Neuronal stem cell (in vitro differentiated cells): ENCODE measurements at regions not wholly inside any gene's neighbourhood (a gene's known extent, or its start where the extent isn't known, plus 50 kb on each side); places are given as distances from the start of the nearest gene placed in this dataset.

Experiments
- DNase-seq: peaks from one replicate; pipeline ENCODE4 v3.0.0-alpha.2; 2013; ENCODE audit warnings: low spot score
- H2AFZ ChIP-seq: one replicate; pipeline ENCODE4 v1.6.1; 2013; ENCODE audit warnings: mild to moderate bottlenecking, low read length, inconsistent platforms
- H2AK5ac ChIP-seq: 2 replicates; pipeline ENCODE4 v1.6.1; 2013; ENCODE audit warnings: low read depth, mild to moderate bottlenecking, inconsistent platforms, low read length, moderate library complexity, mixed read lengths
- H2BK120ac ChIP-seq: 2 replicates; pipeline ENCODE4 v1.6.1; 2013; ENCODE audit warnings: low read depth, mild to moderate bottlenecking, inconsistent platforms, low read length, moderate library complexity, mixed read lengths
- H2BK12ac ChIP-seq: one replicate; pipeline ENCODE4 v1.6.1; 2013; ENCODE audit warnings: low read length, inconsistent platforms
- H2BK15ac ChIP-seq: 2 replicates; pipeline ENCODE4 v1.6.1; 2013; ENCODE audit warnings: mild to moderate bottlenecking, low read length, inconsistent platforms, mixed read lengths
- H2BK5ac ChIP-seq: one replicate; pipeline ENCODE4 v1.6.1; 2013; ENCODE audit warnings: inconsistent platforms, mild to moderate bottlenecking, low read length, moderate library complexity
- H3K14ac ChIP-seq: one replicate; pipeline ENCODE4 v1.6.1; 2013; ENCODE audit warnings: low read length, inconsistent platforms
- H3K18ac ChIP-seq: 2 replicates; pipeline ENCODE4 v1.6.1; 2013; ENCODE audit warnings: low read length, inconsistent platforms
- H3K23ac ChIP-seq: 2 replicates; pipeline ENCODE4 v1.6.1; 2013; ENCODE audit warnings: low read depth, mild to moderate bottlenecking, mixed read lengths, low read length, inconsistent platforms; ENCODE audit not compliant: poor library complexity
- H3K27ac ChIP-seq: replicated peaks from 3 replicates; pipeline ENCODE4 v1.5.1; 2013; ENCODE audit warnings: low read length, inconsistent platforms
- H3K27me3 ChIP-seq, 3 experiments: 2 replicates each; pipeline ENCODE4 v1.6.1; 2013; ENCODE audit warnings: low read length in 3 of 3, mild to moderate bottlenecking in 2 of 3, inconsistent platforms in 1 of 3, low read depth in 1 of 3, mixed read lengths in 1 of 3, moderate library complexity in 1 of 3; ENCODE audit not compliant: control insufficient read depth in 3 of 3, insufficient read depth in 3 of 3
- H3K36me3 ChIP-seq, 2 donors: replicated peaks in 1 of 2; 2 replicates each; pipeline ENCODE4 v1.6.1; 2013; ENCODE audit warnings: low read length in 2 of 2; ENCODE audit not compliant: control insufficient read depth in 2 of 2, insufficient read depth in 2 of 2
- H3K4ac ChIP-seq: 2 replicates; pipeline ENCODE4 v1.6.1; 2013; ENCODE audit warnings: inconsistent platforms, mild to moderate bottlenecking, low read length, moderate library complexity
- H3K4me1 ChIP-seq, 2 donors: 1 replicate in 1 of 2; 2 replicates in 1 of 2; pipeline ENCODE4 v1.6.1; 2013; ENCODE audit warnings: low read length in 2 of 2, low read depth in 1 of 2; ENCODE audit not compliant: control insufficient read depth in 2 of 2, insufficient read depth in 1 of 2
- H3K4me2 ChIP-seq: one replicate; pipeline ENCODE4 v1.6.1; 2013; ENCODE audit warnings: mild to moderate bottlenecking, low read length, inconsistent platforms; ENCODE audit not compliant: insufficient read depth, poor library complexity, severe bottlenecking
- H3K4me3 ChIP-seq, 2 donors: 2 replicates each; pipeline ENCODE4 v1.5.1; 2013; ENCODE audit warnings: low read length in 2 of 2, mild to moderate bottlenecking in 2 of 2, inconsistent platforms in 1 of 2, moderate library complexity in 1 of 2
- H3K79me1 ChIP-seq: one replicate; pipeline ENCODE4 v1.6.1; 2013; ENCODE audit warnings: low read depth, mild to moderate bottlenecking, inconsistent platforms, low read length, moderate library complexity
- H3K9ac ChIP-seq: one replicate; pipeline ENCODE4 v1.6.1; 2013; ENCODE audit warnings: mild to moderate bottlenecking, low read depth, low read length, inconsistent platforms; ENCODE audit not compliant: poor library complexity
- H3K9me3 ChIP-seq, 2 donors: replicated peaks in 1 of 2; 2 replicates each; pipeline versions ENCODE3 to v1.6.1; 2013; ENCODE audit warnings: low read length in 2 of 2, mild to moderate bottlenecking in 2 of 2, inconsistent platforms in 1 of 2, low read depth in 1 of 2, mixed read lengths in 1 of 2, moderate library complexity in 1 of 2; ENCODE audit not compliant: control insufficient read depth in 2 of 2, insufficient read depth in 1 of 2
- H4K8ac ChIP-seq: one replicate; pipeline ENCODE4 v1.6.1; 2013; ENCODE audit warnings: low read depth, mild to moderate bottlenecking, inconsistent platforms, low read length, moderate library complexity
- H4K91ac ChIP-seq: one replicate; pipeline ENCODE4 v1.6.1; 2013; ENCODE audit warnings: low read length, low read depth, mild to moderate bottlenecking, inconsistent platforms; ENCODE audit not compliant: poor library complexity
- WGBS, 2 donors: extraction: QIAGEN DNeasy Blood & Tissue Kit; methylation state at CpG; one replicate each; pipeline ENCODE4 v1.1.7; 2013; ENCODE audit warnings: missing lambda C conversion rate in 2 of 2, mixed read lengths in 1 of 2; ENCODE audit not compliant: insufficient read length in 2 of 2, insufficient replicate concordance in 1 of 2; ENCODE audit errors: extremely low coverage in 2 of 2; 5-methylcytosine and 5-hydroxymethylcytosine counted together

GRCh38 chr6:9841886-9842725 is 572.8 kb downstream of the TFAP2A start:
- DNase-seq: no peak
- Histone ChIP-seq H3K27ac (no peak overlapping the region), H3K4ac (no peak overlapping the region), H3K18ac (no peak overlapping the region), H3K4me3 (no peak overlapping the region), H3K9ac (no peak overlapping the region), H3K4me2 (no peak overlapping the region), H4K8ac (no peak overlapping the region), H3K23ac (no peak overlapping the region), H2BK5ac (no peak overlapping the region), H3K14ac (no peak overlapping the region), H2BK15ac (no peak overlapping the region), H2BK120ac (no peak overlapping the region), H3K27me3 (no peaks in the 10 kb centered on the region), H3K36me3 (no peaks in the 10 kb centered on the region), H2AK5ac (no peak overlapping the region), H3K79me1 (no peaks in the 10 kb centered on the region), H2BK12ac (no peak overlapping the region), H3K9me3 (peaks cover 2 to 5% of the 10 kb centered on the region in 2 donors), H3K4me1 (peaks cover 0 to 6% of the 10 kb centered on the region in 2 donors), H4K91ac (no peak overlapping the region), H2AFZ (no peak overlapping the region)
- WGBS, 2 donors: no CpG with 5 or more reads among the region's 9 CpGs

- no peak for DNase-seq
- H2AK5ac ChIP-seq: no peak overlapping the region
- no peak overlapping the region for H3K9ac ChIP-seq
- no peaks in the 10 kb centered on the region for H3K27me3 ChIP-seq
- H3K18ac ChIP-seq: no peak overlapping the region
- no peak overlapping the region for H3K23ac ChIP-seq
- no CpG with 5 or more reads among the region's 4 CpGs for WGBS, 2 donors
- no peaks in the 10 kb centered on the region for H3K9me3 ChIP-seq
- no peak overlapping the region for H3K27ac ChIP-seq
- H3K36me3 ChIP-seq: no peaks in the 10 kb centered on the region
- H3K4me3 ChIP-seq: no peak overlapping the region
- no peak overlapping the region for H4K8ac ChIP-seq
- no peak overlapping the region for H2BK120ac ChIP-seq
- no peak overlapping the region for H3K4ac ChIP-seq
- H2BK15ac ChIP-seq: no peak overlapping the region
- no peak overlapping the region for H4K91ac ChIP-seq
- H3K14ac ChIP-seq: no peak overlapping the region
- no peak overlapping the region for H2AFZ ChIP-seq
- H3K4me1 ChIP-seq: no peaks in the 10 kb centered on the region
- no peak overlapping the region for H3K4me2 ChIP-seq
- no peak overlapping the region for H2BK12ac ChIP-seq
- no peak overlapping the region for H2BK5ac ChIP-seq
- H3K79me1 ChIP-seq: no peaks in the 10 kb centered on the region
These were observed 580.6 kb downstream of the TFAP2A start for GRCh38 chr6:9834233-9834632.

DNA sequence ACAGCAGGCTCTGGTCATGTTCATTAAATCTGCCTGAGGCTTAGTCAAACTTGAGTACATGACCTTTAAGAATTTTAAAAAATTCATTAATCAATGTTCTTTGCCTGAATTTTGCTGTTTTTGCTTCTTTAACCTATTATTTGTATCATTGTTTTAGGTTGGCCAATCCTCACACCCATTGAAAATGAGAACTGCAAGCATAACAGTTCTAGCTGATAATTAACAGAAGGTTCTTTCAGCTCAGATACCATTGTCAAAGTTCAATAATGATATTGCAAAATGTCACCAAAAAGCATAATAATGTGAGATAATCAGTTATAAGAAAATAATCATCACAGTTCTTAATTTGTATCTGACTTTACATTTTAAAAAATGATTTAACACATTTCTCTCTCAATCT is 583.1 kb downstream of the TFAP2A start:
- Histone ChIP-seq H3K9me3 (no peaks in the 10 kb centered on the region), H3K27ac (no peak overlapping the region), H2BK12ac (no peak overlapping the region), H3K14ac (no peak overlapping the region), H2AFZ (no peak overlapping the region), H2BK120ac (no peak overlapping the region), H4K8ac (no peak overlapping the region), H2BK5ac (no peak overlapping the region), H3K27me3 (no peaks in the 10 kb centered on the region), H2BK15ac (no peak overlapping the region), H3K9ac (no peak overlapping the region), H3K18ac (no peak overlapping the region), H3K4ac (no peak overlapping the region), H3K23ac (no peak overlapping the region), H3K4me3 (no peak overlapping the region), H3K4me2 (no peak overlapping the region), H3K4me1 (no peaks in the 10 kb centered on the region), H3K79me1 (no peaks in the 10 kb centered on the region), H3K36me3 (no peaks in the 10 kb centered on the region), H2AK5ac (no peak overlapping the region), H4K91ac (no peak overlapping the region)
- DNase-seq: no peak

DNA sequence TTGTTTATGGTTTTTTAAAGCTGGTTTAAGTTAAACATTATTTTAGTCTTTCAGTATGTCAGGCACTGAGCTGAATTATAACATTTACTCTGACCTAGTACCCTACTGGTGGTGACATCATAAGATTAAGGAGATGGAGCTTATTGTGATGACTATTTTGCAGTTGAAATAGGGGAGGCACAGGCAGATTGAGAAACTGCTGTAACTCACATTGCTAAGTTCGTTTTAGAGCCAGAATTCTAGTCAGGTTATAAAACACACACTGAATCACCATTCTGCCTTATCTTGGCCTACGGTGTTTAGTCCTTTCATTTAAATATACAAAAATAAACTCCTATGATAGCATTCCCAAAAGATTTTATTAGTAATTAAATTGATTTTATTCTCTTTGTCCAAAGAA is 584.1 kb downstream of the TFAP2A start:
- H3K4ac ChIP-seq: no peak overlapping the region
- H3K14ac ChIP-seq: no peak overlapping the region
- no peaks in the 10 kb centered on the region for H3K27me3 ChIP-seq
- no peak overlapping the region for H2BK15ac ChIP-seq
- no peak overlapping the region for H2BK5ac ChIP-seq
- no peaks in the 10 kb centered on the region for H3K9me3 ChIP-seq
- H3K4me1 ChIP-seq: no peaks in the 10 kb centered on the region
- no peak overlapping the region for H3K4me2 ChIP-seq
- H3K9ac ChIP-seq: no peak overlapping the region
- no peak for DNase-seq
- no CpG with 5 or more reads among the region's 2 CpGs for WGBS, 2 donors
- no peak overlapping the region for H3K27ac ChIP-seq
- no peak overlapping the region for H4K8ac ChIP-seq
- no peak overlapping the region for H4K91ac ChIP-seq
- H2AFZ ChIP-seq: no peak overlapping the region
- H2BK120ac ChIP-seq: no peak overlapping the region
- no peaks in the 10 kb centered on the region for H3K36me3 ChIP-seq
- no peaks in the 10 kb centered on the region for H3K79me1 ChIP-seq
- H3K23ac ChIP-seq: no peak overlapping the region
- no peak overlapping the region for H2BK12ac ChIP-seq
- no peak overlapping the region for H3K4me3 ChIP-seq
- no peak overlapping the region for H2AK5ac ChIP-seq
- H3K18ac ChIP-seq: no peak overlapping the region
